ENCODE measurements at regions not wholly inside any gene's neighbourhood (a gene's known extent, or its start where the extent isn't known, plus 50 kb on each side); places are given as distances from the start of the nearest gene placed in this dataset.

- no peaks in the 10 kb centered on the region for H3K9me3 ChIP-seq
- no peak for TF ChIP-seq POLR2A (IDR thresholded peaks at IDR 0.05)
- TF ChIP-seq, protein P1, sequence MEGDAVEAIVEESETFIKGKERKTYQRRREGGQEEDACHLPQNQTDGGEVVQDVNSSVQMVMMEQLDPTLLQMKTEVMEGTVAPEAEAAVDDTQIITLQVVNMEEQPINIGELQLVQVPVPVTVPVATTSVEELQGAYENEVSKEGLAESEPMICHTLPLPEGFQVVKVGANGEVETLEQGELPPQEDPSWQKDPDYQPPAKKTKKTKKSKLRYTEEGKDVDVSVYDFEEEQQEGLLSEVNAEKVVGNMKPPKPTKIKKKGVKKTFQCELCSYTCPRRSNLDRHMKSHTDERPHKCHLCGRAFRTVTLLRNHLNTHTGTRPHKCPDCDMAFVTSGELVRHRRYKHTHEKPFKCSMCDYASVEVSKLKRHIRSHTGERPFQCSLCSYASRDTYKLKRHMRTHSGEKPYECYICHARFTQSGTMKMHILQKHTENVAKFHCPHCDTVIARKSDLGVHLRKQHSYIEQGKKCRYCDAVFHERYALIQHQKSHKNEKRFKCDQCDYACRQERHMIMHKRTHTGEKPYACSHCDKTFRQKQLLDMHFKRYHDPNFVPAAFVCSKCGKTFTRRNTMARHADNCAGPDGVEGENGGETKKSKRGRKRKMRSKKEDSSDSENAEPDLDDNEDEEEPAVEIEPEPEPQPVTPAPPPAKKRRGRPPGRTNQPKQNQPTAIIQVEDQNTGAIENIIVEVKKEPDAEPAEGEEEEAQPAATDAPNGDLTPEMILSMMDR (IDR thresholded peaks at IDR 0.05): no peak
- no peak for DNase-seq
- H3K27ac ChIP-seq: no peak overlapping the region
- no peaks in the 10 kb centered on the region for H3K36me3 ChIP-seq
- intact Hi-C loops (cut with DNase I): no loop called here
- 20 to 29% methylated on average over 1 of the region's 1 CpG for WGBS, 2 donors
- H3K4me1 ChIP-seq: no peaks in the 10 kb centered on the region
- no peaks in the 10 kb centered on the region for H3K27me3 ChIP-seq
- H3K4me3 ChIP-seq: no peak overlapping the region
Observed at GRCh38 chr3:19070325-19070724, 78.0 kb upstream of the KCNH8 start.

- intact Hi-C loops (cut with DNase I): no loop called here
- no peaks in the 10 kb centered on the region for H3K27me3 ChIP-seq
- 5 to 8% methylated on average over 1 of the region's 1 CpG for WGBS, 2 donors
- H3K4me1 ChIP-seq: no peaks in the 10 kb centered on the region
- no peak for DNase-seq
- TF ChIP-seq, protein P1 (IDR thresholded peaks at IDR 0.05): peak in 1 of 6 experiments; percentile 6
- no peak for TF ChIP-seq POLR2A (IDR thresholded peaks at IDR 0.05)
- H3K36me3 ChIP-seq: no peaks in the 10 kb centered on the region
- no peak overlapping the region for H3K27ac ChIP-seq
- H3K4me3 ChIP-seq: no peak overlapping the region
- H3K9me3 ChIP-seq: no peaks in the 10 kb centered on the region
Observed at GRCh38 chr3:19065027-19065426, 83.3 kb upstream of the KCNH8 start.

DNA sequence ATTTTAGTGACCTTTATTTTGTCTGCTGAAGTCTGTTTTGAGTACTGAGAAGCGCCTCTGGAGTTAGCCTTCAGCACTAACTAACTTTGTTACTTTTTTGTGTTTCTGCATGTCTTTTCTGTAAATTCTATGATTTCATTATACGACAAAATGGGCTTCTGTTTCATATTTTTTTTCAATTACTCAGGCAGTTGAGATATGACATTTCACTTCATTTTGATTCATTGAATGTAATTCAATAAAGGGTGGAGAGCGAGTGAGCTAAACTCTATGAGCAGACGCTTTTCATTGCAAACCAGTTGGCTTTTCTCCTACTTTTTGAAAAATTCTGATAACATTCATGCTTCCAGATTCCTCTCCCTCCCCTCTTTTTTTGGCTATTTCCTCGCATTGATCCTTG, 84.4 kb upstream of the KCNH8 start:
- TF ChIP-seq, protein P1 (IDR thresholded peaks at IDR 0.05): no peak
- TF ChIP-seq POLR2A (IDR thresholded peaks at IDR 0.05): no peak
- H3K27ac ChIP-seq: no peak overlapping the region
- no peaks in the 10 kb centered on the region for H3K9me3 ChIP-seq
- H3K4me1 ChIP-seq: no peaks in the 10 kb centered on the region
- no peaks in the 10 kb centered on the region for H3K27me3 ChIP-seq
- DNase-seq: no peak
- 73 to 74% methylated on average over 5 of the region's 5 CpGs for WGBS, 2 donors
- intact Hi-C loops (cut with DNase I): no loop called here
- no peaks in the 10 kb centered on the region for H3K36me3 ChIP-seq
- H3K4me3 ChIP-seq: no peak overlapping the region

GRCh38 chr3:19060404-19060803, 87.9 kb upstream of the KCNH8 start:
- H3K9me3 ChIP-seq: no peaks in the 10 kb centered on the region
- H3K36me3 ChIP-seq: no peaks in the 10 kb centered on the region
- WGBS, 2 donors: 83 to 95% methylated on average over 1 of the region's 1 CpG
- H3K4me1 ChIP-seq: no peaks in the 10 kb centered on the region
- H3K27me3 ChIP-seq: no peaks in the 10 kb centered on the region
- no peak overlapping the region for H3K4me3 ChIP-seq
- intact Hi-C loops (cut with DNase I): no loop called here
- no peak for DNase-seq
- H3K27ac ChIP-seq: no peak overlapping the region
- TF ChIP-seq POLR2A (IDR thresholded peaks at IDR 0.05): no peak

- H3K27ac ChIP-seq: no peak overlapping the region
- WGBS, 2 donors: 81 to 90% methylated on average over 1 of the region's 1 CpG
- H3K27me3 ChIP-seq: no peaks in the 10 kb centered on the region
- no peaks in the 10 kb centered on the region for H3K36me3 ChIP-seq
- no peak overlapping the region for H3K4me3 ChIP-seq
- H3K9me3 ChIP-seq: no peaks in the 10 kb centered on the region
- intact Hi-C loops (cut with DNase I): no loop called here
- DNase-seq: no peak
- H3K4me1 ChIP-seq: no peaks in the 10 kb centered on the region
- TF ChIP-seq POLR2A (IDR thresholded peaks at IDR 0.05): no peak
- TF ChIP-seq, protein P1 (IDR thresholded peaks at IDR 0.05): no peak
Observed at GRCh38 chr3:19052874-19053273, 95.4 kb upstream of the KCNH8 start.

DNA sequence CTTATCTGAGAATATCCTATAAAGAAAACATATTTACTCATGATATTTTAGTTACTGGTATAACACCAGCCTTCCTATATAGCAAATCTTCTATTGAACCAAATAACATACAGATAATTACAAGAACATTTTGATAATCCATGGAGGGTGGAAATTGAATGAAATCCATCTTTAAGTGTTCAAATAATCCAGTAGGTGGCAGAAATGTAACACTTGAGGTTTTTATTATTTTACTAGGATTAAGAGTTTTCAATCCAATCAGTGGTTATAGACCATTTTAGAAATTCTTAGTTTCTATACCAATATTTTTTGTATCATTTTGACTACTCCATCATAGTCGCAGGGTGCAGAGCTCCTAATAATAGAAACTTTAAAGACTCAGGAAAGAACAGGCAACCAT, 101.9 kb upstream of the KCNH8 start:
- Histone ChIP-seq H3K4me3 (no peak overlapping the region), H3K4me1 (no peaks in the 10 kb centered on the region), H3K36me3 (no peaks in the 10 kb centered on the region), H3K27ac (no peak overlapping the region), H3K27me3 (no peaks in the 10 kb centered on the region), H3K9me3 (no peaks in the 10 kb centered on the region)
- WGBS, 2 donors: 30 to 45% methylated on average over 1 of the region's 1 CpG
- TF ChIP-seq POLR2A (IDR thresholded peaks at IDR 0.05): no peak
- TF ChIP-seq, protein P1 (IDR thresholded peaks at IDR 0.05): no peak
- intact Hi-C loops (cut with DNase I): no loop called here
- no peak for DNase-seq

All from esophagus squamous epithelium (tissue), 5 donors.